ENCODE measurements at regions not wholly inside any gene's neighbourhood (a gene's known extent, or its start where the extent isn't known, plus 50 kb on each side); places are given as distances from the start of the nearest gene placed in this dataset.

- no peak for TF ChIP-seq CTCF (IDR thresholded peaks at IDR 0.05 in 2 of 3, conservative IDR thresholded peaks at IDR 0.05 in 1 of 3; ENCODE audit: borderline replicate concordance in 1 of 3, insufficient read depth in 1 of 3, low read depth in 2 of 3, low read length in 2 of 3)
- TF ChIP-seq POLR2A (IDR thresholded peaks at IDR 0.05; ENCODE audit: borderline replicate concordance, extremely low read depth, insufficient read depth, insufficient read length) = no peak
- TF ChIP-seq SRF (IDR thresholded peaks at IDR 0.05; ENCODE audit: low read depth) = no peak
- TF ChIP-seq CEBPB (IDR thresholded peaks at IDR 0.05; ENCODE audit: low read depth) = no peak
- TF ChIP-seq EZH2phosphoT487 (IDR thresholded peaks at IDR 0.05; ENCODE audit: borderline replicate concordance) = no peak
- TF ChIP-seq SIN3A (IDR thresholded peaks at IDR 0.05; ENCODE audit: low read depth) = no peak
- no peak for TF ChIP-seq ELF1 (IDR thresholded peaks at IDR 0.05; ENCODE audit: borderline replicate concordance, low read depth)
- TF ChIP-seq SP1 (IDR thresholded peaks at IDR 0.05; ENCODE audit: low read depth) = no peak
- no peak for TF ChIP-seq ZBTB33 (IDR thresholded peaks at IDR 0.05; ENCODE audit: extremely low read depth, insufficient replicate concordance, low read length)
- TF ChIP-seq ATF3 (IDR thresholded peaks at IDR 0.05) = no peak
These were observed 317.6 kb downstream of the EIPR1 start for GRCh38 chr2:3060049-3060448.

All from HCT116 (cell line).